ENCODE measurements at regions not wholly inside any gene's neighbourhood (a gene's known extent, or its start where the extent isn't known, plus 50 kb on each side); places are given as distances from the start of the nearest gene placed in this dataset.

DNA sequence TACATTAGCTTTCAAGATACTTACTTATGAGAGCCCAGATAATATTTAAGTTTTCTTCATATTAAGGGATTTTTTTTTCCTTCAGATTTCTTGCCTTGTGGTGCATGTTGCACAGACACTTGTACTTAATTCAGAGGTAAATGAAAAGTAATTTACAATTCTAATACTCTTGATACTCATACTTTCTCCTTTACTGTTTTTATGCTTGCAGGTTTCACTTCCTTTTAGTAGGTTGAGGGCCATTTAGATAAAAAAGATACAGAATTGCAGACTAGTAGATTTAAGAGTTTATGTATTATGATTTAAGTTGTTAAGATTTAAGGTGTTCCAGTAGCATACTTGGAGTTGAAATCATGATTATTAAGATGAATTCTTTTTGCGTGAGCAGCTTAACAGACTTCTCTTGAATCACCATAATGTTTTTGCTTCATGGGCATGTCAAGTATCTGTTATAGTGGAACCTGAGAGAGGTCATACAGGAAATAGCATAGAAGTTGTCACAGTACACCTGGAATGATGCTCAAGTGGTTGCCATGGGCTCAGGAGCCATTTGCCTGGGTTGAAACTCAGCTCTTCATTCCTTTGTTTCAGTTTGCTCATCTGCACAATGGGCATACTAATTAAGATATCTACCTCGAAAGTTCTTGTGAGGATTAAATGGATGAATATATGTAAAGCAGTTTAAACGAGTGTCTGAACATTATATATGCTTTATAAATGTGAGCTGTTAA lies 174.8 kb upstream of the PRPS1L1 start:
- DNase-seq: no peak

GRCh38 chr7:18206331-18206730 lies 178.7 kb upstream of the PRPS1L1 start:
- no peak for DNase-seq

GRCh38 chr7:18208921-18209320 lies 181.3 kb upstream of the PRPS1L1 start:
- no peak for DNase-seq

DNA sequence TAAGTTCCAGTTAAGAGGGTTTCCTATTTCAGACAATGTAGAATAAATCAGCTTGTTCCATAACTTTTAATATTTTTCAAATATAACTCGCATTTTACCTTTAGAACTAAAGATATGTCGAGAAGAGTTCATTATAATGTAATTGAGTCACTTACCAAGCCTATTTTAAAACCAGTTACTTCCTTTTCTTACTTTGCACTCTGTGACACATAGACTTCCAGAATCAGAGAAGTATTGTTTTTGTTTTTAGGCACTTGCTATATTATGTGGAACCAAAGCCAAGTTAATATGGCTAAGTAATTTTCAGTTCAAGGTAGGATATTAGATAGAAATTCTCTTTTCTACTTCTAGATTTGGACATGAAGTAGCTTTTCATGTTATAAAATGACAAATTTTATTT lies 182.7 kb upstream of the PRPS1L1 start:
- DNase-seq: no peak

GRCh38 chr7:18210788-18211187 lies 183.1 kb upstream of the PRPS1L1 start:
- DNase-seq: no peak

DNA sequence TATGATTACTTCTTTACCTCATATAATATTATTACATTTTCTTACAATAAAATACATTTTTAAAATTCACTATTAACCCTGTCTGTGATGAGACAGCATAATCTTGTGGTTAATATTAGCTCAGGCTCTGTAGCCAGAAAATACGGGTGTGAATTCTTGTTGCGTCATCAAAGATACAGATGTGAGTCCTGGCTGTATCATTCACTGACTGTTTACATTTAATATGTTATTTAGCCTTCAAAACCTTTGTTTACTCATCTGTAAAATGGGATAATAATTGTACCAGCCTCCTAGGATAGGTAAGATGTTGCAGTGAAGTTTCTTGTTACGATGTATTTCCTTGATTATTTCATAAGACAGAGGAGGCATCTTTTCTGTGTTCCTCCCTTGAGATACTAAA lies 184.7 kb upstream of the PRPS1L1 start:
- DNase-seq: no peak

DNA sequence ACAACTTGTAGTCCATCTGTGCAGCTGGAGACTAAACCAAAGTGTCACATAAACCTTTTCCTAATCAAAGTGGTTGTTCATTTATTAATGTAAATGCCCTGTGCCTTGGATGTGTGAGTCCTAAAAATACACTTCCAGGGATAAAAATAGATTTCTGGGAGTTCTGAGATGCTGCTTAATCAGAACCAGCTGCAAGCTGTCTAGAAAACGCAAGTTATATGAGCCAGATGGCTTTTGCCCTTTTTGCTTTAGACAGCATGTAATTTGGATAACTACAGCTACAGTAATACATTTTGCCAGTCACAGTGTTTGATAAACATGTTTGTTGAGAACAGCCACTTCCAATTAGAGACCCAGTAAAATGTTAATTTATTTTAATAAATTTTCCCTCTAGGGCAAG lies 185.1 kb upstream of the PRPS1L1 start:
- no peak for DNase-seq

- DNase-seq: no peak
Observed at GRCh38 chr7:18213652-18214051, 186.0 kb upstream of the PRPS1L1 start.

GRCh38 chr7:18216270-18216669 lies 188.6 kb upstream of the PRPS1L1 start:
- DNase-seq: no peak

GRCh38 chr7:18221377-18222293 lies 194.0 kb upstream of the PRPS1L1 start:
- DNase-seq: no peak

DNA sequence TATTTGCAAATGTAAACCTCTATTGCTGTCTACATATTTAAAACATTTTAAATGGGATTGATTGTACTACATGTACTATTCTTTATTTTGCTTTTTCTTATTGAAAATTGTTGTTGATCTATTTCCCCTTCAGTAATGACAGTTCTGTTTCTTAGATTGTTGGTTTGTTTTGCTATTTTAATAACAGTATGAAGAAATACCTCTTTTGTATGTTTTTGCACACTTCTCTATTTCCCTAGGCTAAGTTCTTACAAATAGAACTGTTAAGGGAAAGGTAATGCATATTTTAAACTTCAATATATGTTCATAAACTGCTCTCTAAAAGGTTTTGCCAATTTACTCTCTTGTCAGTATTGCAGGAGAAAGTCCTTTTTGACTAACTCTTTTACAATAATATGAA lies 195.0 kb upstream of the PRPS1L1 start:
- no peak for DNase-seq

DNA sequence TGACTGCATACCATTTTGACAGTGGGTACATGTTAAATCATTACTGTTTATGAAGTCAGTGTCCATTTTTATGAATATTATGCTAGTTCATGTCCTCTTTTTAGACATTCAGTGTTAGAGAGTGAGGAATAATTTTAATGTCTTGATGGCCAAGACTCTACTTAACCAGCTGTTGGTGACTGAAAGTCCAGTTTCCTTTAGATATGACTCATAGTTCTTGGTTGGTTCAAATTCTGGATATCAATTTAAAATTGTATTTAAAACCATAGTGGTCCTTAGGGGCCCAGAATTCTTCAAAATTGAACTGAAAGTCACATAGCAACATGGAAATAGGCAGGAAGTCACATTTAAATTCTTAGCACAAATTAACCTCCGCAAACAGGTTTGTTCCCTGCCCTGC lies 196.5 kb upstream of the PRPS1L1 start:
- DNase-seq: no peak

- DNase-seq: no peak
Observed at GRCh38 chr7:18225067-18225466, 197.4 kb upstream of the PRPS1L1 start.

- no peak for DNase-seq
Observed at GRCh38 chr7:18226598-18226997, 199.0 kb upstream of the PRPS1L1 start.

DNA sequence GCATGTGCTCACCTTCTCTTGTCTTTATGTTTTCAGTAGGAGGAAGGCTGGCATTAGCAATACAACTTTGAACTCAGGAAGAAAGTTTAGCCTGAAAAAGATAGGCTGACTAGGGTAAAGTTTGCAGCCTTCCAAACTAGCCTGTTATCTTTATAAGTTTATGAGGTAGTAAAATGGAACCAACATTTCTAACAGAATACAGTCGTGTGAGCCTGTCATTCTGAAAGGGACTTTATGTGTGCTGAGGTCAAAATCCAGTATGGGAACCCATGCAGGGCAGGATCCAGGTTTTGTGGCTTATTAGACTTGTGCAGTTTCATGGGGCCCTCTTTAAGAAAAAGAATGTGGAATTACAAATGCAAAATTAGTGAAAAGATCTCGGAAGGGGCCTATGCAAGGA lies 201.0 kb upstream of the PRPS1L1 start:
- no peak for DNase-seq

GRCh38 chr7:18230271-18230670 lies 202.6 kb upstream of the PRPS1L1 start:
- DNase-seq: no peak

- no peak for DNase-seq
Observed at GRCh38 chr7:18231854-18232253, 204.2 kb upstream of the PRPS1L1 start.

DNA sequence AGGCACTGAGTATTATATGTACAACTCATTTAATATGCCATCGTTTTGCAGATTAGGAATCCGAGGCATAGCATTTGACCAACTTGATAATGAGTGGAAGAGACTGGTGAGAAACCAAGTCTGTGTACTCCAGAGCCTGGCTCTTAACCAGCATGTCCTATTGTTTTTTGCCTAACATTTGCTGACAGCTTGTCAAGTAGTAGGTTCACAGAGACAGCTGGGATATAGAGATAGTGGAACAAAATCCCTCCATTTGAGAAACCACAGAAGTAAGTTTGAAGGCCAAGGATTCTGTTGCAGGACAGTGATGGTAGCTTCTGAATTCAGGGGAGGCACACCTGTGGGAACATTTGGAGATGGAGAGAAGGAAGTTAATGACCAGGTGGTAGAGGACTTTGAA lies 206.9 kb upstream of the PRPS1L1 start:
- DNase-seq: no peak

DNA sequence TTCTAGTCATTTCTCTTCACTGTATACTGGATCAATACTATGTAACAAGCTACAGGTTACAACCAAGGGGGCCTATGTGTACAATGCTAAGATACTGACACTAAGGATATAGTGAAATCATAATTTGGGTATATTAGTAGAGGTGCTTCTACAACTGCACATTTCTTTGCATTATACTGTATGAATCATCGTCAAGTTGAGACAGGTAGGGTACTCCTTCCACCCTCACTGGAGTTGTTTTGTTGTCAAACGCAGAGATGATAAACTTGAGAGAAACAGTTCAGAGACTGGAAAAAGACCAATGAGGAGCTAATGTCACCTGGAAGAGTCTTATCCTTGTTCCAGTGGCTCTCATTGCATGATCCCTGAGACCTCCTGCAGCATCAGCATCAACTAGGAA lies 208.2 kb upstream of the PRPS1L1 start:
- no peak for DNase-seq

DNA sequence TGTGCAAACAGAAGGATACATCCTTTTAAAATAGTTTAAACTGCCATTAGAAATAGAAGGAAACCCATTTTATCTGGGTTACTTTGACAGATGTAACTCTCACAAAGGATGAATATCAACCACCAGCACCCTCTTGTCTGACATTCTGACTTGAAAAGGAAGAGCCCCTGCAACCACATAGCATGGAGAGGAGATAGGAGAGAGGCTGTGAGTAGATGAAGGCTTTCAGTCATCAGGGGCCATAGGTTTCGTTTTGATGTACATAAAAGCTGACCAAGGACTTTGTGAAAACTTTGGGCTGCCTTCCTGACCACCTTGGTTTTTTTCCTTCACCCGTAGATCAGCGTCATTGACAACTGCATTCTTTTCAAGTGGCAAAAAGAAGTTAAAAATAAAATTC lies 211.6 kb upstream of the PRPS1L1 start:
- DNase-seq: no peak

- no peak for DNase-seq
Observed at GRCh38 chr7:18241543-18242231, 214.0 kb upstream of the PRPS1L1 start.

DNA sequence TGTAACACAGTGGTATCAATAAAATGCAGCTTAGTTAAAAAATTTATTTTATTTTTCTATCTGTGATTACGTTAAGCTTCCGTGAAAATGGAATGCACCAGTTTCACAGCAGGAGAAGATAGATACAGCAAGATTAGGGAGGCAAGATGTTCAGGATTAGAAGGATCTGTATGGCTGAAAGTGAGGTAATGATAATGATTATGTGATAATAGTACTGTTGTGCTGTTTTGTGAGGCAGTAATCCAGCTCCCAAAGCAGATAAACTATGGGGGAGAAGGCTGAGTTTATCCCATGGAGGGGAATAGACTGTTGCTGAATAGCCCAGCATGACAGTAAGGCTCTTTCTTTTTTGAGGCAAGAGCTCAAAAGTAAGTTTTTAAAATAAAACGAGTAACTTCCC lies 216.1 kb upstream of the PRPS1L1 start:
- no peak for DNase-seq

DNA sequence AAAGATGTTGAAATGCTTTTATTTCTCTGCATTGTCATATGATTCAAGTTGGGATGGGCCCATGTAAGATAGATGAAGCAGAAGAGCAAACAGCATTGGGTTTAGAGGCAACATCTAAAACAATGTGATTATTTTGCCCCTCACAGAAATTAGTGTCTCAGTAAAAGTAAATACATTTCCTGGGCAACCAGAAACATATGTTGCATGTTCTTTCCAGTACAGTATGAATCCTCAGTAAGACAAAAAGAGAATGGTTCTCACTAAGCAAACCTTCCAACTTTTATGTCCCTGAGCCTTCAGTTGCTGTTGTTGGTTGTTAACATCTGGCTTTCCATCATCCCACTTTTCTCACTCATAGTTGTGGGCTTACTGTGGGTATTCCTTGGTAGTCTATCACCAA lies 222.5 kb upstream of the PRPS1L1 start:
- DNase-seq: no peak

DNA sequence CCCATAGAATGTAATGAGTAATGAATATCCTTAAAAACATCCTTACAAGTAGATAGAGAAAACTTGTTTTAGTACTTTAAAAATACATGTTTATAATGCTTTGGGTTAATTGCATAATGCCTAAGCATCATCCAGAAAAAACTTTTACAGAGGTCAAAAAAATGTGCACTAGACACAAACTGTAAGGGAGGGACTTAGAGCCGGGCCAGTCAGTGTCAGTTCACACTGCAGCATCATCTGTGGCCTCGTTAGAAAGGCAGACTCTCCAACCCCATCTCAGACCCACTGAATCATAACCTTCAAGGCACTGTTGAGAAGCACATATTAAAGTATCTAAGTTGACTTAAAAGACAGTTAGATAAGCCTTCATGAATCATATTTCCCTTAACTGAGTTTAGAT lies 230.1 kb upstream of the PRPS1L1 start:
- DNase-seq: no peak
